Lower lobe of right lung (tissue), 2 donors: ENCODE measurements at regions not wholly inside any gene's neighbourhood (a gene's known extent, or its start where the extent isn't known, plus 50 kb on each side); places are given as distances from the start of the nearest gene placed in this dataset.

Experiments
- ATAC-seq, 2 donors: fragments of 200-7000 bp; cut with Tn5 transposase; one replicate each; pipeline ENCODE4 v1.9.1; 2020 to 2022; ENCODE audit warnings: mild to moderate bottlenecking in 2 of 2, moderate library complexity in 2 of 2
- DNase-seq: peaks from one replicate; pipeline ENCODE4 v3.0.0-alpha.2; 2020
- H3K27ac ChIP-seq: fragments of 200-600 bp; one replicate; pipeline ENCODE4 v1.8.0; 2022
- H3K27me3 ChIP-seq: fragments of 200-600 bp; one replicate; pipeline ENCODE4 v1.8.0; 2022; ENCODE audit warnings: low read depth
- H3K36me3 ChIP-seq: fragments of 200-600 bp; one replicate; pipeline ENCODE4 v1.8.0; 2022; ENCODE audit warnings: mild to moderate bottlenecking
- H3K4me1 ChIP-seq: fragments of 200-600 bp; one replicate; pipeline ENCODE4 v1.8.0; 2022
- H3K4me3 ChIP-seq: fragments of 200-600 bp; one replicate; pipeline ENCODE4 v1.8.0; 2022; ENCODE audit warnings: mild to moderate bottlenecking
- H3K9me3 ChIP-seq: fragments of 200-600 bp; one replicate; pipeline ENCODE4 v1.8.0; 2022
- CTCF ChIP-seq: fragments of 200-600 bp; IDR thresholded peaks from one replicate; pipeline ENCODE4 v1.8.0; 2022; ENCODE audit warnings: antibody characterized with exemption, mild to moderate bottlenecking
- intact Hi-C: fragments of 100-400 bp; cut with DNase I; formaldehyde crosslinking; loops from one replicate; pipeline ENCODE4 v1.11.0; 2022
- donor health status: DM: no; HTN: yes; CAD: no; lungs with severe emphysema.

- H3K4me1 ChIP-seq: no peaks in the 10 kb centered on the region
- TF ChIP-seq CTCF: no peak
- H3K9me3 ChIP-seq: no peaks in the 10 kb centered on the region
- intact Hi-C loops: no loop called here
- no peak overlapping the region for H3K27ac ChIP-seq
- H3K36me3 ChIP-seq: no peaks in the 10 kb centered on the region
- no peak overlapping the region for H3K4me3 ChIP-seq
- H3K27me3 ChIP-seq: no peaks in the 10 kb centered on the region
- DNase-seq (no peak), ATAC-seq (no peak)
Measured at GRCh38 chr2:155363349-155363888, 664.9 kb downstream of the KCNJ3 start.

- Histone ChIP-seq H3K4me3 (no peak overlapping the region), H3K4me1 (no peaks in the 10 kb centered on the region), H3K9me3 (no peaks in the 10 kb centered on the region), H3K27ac (no peak overlapping the region), H3K36me3 (no peaks in the 10 kb centered on the region), H3K27me3 (no peaks in the 10 kb centered on the region)
- ATAC-seq (peak in 1 of 2 donors; percentile 30), DNase-seq (no peak)
- intact Hi-C loops: no loop called here
- no peak for TF ChIP-seq CTCF
Measured at GRCh38 chr2:155357172-155357571, 658.7 kb downstream of the KCNJ3 start.

- intact Hi-C loops: no loop called here
- no peak overlapping the region for H3K27ac ChIP-seq
- H3K9me3 ChIP-seq: no peaks in the 10 kb centered on the region
- no peaks in the 10 kb centered on the region for H3K4me1 ChIP-seq
- H3K27me3 ChIP-seq: no peaks in the 10 kb centered on the region
- no peak for ATAC-seq
- no peak for TF ChIP-seq CTCF
- H3K4me3 ChIP-seq: no peak overlapping the region
- no peak for DNase-seq
- H3K36me3 ChIP-seq: no peaks in the 10 kb centered on the region
Measured at GRCh38 chr2:155356250-155356649, 657.8 kb downstream of the KCNJ3 start.

- ATAC-seq: no peak
- no peak overlapping the region for H3K4me3 ChIP-seq
- no peaks in the 10 kb centered on the region for H3K9me3 ChIP-seq
- DNase-seq: no peak
- intact Hi-C loops: no loop called here
- TF ChIP-seq CTCF: no peak
- H3K4me1 ChIP-seq: no peaks in the 10 kb centered on the region
- H3K36me3 ChIP-seq: no peaks in the 10 kb centered on the region
- H3K27me3 ChIP-seq: no peaks in the 10 kb centered on the region
- no peak overlapping the region for H3K27ac ChIP-seq
Measured at GRCh38 chr2:155350783-155351580, 652.5 kb downstream of the KCNJ3 start.

- Histone ChIP-seq H3K36me3 (no peaks in the 10 kb centered on the region), H3K27me3 (no peaks in the 10 kb centered on the region), H3K9me3 (no peaks in the 10 kb centered on the region), H3K4me3 (no peak overlapping the region), H3K4me1 (no peaks in the 10 kb centered on the region), H3K27ac (no peak overlapping the region)
- intact Hi-C loops: no loop called here
- no peak for TF ChIP-seq CTCF
- DNase-seq (no peak), ATAC-seq (no peak)
Measured at GRCh38 chr2:155332016-155332415, 633.5 kb downstream of the KCNJ3 start.
